Prostate gland (tissue), 2 donors: ENCODE measurements at regions not wholly inside any gene's neighbourhood (a gene's known extent, or its start where the extent isn't known, plus 50 kb on each side); places are given as distances from the start of the nearest gene placed in this dataset.

Source experiments
- DNase-seq: peaks from one replicate; pipeline ENCODE4 v3.0.0-alpha.2; 2019; ENCODE audit warnings: low spot score
- H3K27ac ChIP-seq, 2 donors: fragments of 200-600 bp; sonication (generic); 2 replicates each; pipeline ENCODE4 v1.5.1; 2017 to 2019
- H3K27me3 ChIP-seq: fragments of 200-600 bp; sonication (generic); replicated peaks from 2 replicates; pipeline ENCODE4 v1.5.1; 2019; ENCODE audit not compliant: insufficient read depth
- H3K36me3 ChIP-seq, 2 donors: fragments of 200-600 bp; sonication (generic); 1 replicate in 1 of 2; 2 replicates in 1 of 2; pipeline versions ENCODE4 v1.5.1 to v1.8.1; 2017 to 2019
- H3K4me1 ChIP-seq: fragments of 200-600 bp; sonication (generic); replicated peaks from 2 replicates; pipeline ENCODE4 v1.5.1; 2019
- H3K4me3 ChIP-seq, 2 donors: fragments of 200-600 bp; sonication (generic); 2 replicates each; pipeline ENCODE4 v1.5.1; 2017 to 2019
- H3K9me3 ChIP-seq: fragments of 200-600 bp; sonication (generic); 2 replicates; pipeline ENCODE4 v1.5.1; 2017
- POLR2A ChIP-seq: fragments of 450-650 bp; IDR thresholded peaks from one replicate; pipeline ENCODE4 v1.6.1; 2016; ENCODE audit warnings: antibody characterized with exemption, mild to moderate bottlenecking
- POLR2AphosphoS5 ChIP-seq: sonication (generic); formaldehyde crosslinking; IDR thresholded peaks from one replicate; pipeline ENCODE4 v1.6.1; 2017; ENCODE audit warnings: antibody characterized with exemption
- WGBS: methylation state at CpG from one replicate; pipeline ENCODE4 v1.1.5; 2018; 5-methylcytosine and 5-hydroxymethylcytosine counted together
- intact Hi-C: fragments of 100-400 bp; cut with DNase I; formaldehyde crosslinking; loops from one replicate; pipeline ENCODE4 v1.14.2; 2022
- TF ChIP-seq, protein P1 (sequence below), 4 experiments: fragments of 200-600 bp in 2 of 4; fragments of 450-650 bp in 2 of 4; sonication (generic) in 2 of 4; IDR thresholded peaks; 1 replicate in 3 of 4; 2 replicates in 1 of 4; pipeline ENCODE4 v1.5.1; 2016 to 2019; ENCODE audit warnings: antibody characterized with exemption in 4 of 4, mild to moderate bottlenecking in 2 of 4, moderate library complexity in 2 of 4

GRCh38 chr1:14506471-14507255 lies 91.8 kb upstream of the KAZN start:
- no peaks in the 10 kb centered on the region for H3K36me3 ChIP-seq
- H3K4me3 ChIP-seq = no peak overlapping the region
- no peak for DNase-seq
- no peak overlapping the region for H3K27ac ChIP-seq
- TF ChIP-seq POLR2AphosphoS5 (no peak), POLR2A (no peak)
- TF ChIP-seq, protein P1, sequence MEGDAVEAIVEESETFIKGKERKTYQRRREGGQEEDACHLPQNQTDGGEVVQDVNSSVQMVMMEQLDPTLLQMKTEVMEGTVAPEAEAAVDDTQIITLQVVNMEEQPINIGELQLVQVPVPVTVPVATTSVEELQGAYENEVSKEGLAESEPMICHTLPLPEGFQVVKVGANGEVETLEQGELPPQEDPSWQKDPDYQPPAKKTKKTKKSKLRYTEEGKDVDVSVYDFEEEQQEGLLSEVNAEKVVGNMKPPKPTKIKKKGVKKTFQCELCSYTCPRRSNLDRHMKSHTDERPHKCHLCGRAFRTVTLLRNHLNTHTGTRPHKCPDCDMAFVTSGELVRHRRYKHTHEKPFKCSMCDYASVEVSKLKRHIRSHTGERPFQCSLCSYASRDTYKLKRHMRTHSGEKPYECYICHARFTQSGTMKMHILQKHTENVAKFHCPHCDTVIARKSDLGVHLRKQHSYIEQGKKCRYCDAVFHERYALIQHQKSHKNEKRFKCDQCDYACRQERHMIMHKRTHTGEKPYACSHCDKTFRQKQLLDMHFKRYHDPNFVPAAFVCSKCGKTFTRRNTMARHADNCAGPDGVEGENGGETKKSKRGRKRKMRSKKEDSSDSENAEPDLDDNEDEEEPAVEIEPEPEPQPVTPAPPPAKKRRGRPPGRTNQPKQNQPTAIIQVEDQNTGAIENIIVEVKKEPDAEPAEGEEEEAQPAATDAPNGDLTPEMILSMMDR (IDR thresholded peaks at IDR 0.05) = no peak
- no peaks in the 10 kb centered on the region for H3K27me3 ChIP-seq
- intact Hi-C loops = no loop called here
- H3K9me3 ChIP-seq = no peaks in the 10 kb centered on the region
- H3K4me1 ChIP-seq = no peaks in the 10 kb centered on the region
- 87% methylated on average over 11 of the region's 11 CpGs for WGBS

DNA sequence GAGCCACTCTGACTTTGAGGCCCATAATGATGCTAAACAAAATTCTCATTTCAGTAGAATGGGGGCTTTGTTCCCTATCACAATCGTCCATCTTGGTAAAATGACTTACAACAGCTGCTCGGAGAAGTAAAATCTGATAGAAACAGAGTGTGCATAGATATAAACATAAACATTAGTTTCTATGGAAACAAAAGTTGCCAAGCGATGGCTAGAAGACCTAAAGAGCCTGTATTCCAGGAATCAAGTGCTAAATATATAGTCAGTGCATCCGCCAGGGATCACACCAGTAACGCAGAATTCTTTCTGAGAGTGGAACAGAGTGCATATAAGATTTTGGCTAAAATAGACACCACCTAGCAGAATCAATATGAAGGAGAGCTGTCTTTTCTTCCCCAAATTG lies 91.2 kb upstream of the KAZN start:
- 68% methylated on average over 5 of the region's 5 CpGs for WGBS
- no peaks in the 10 kb centered on the region for H3K4me1 ChIP-seq
- no peaks in the 10 kb centered on the region for H3K36me3 ChIP-seq
- no peak overlapping the region for H3K4me3 ChIP-seq
- no peaks in the 10 kb centered on the region for H3K27me3 ChIP-seq
- intact Hi-C loops = no loop called here
- TF ChIP-seq, protein P1 (IDR thresholded peaks at IDR 0.05) = no peak
- TF ChIP-seq POLR2A (no peak), POLR2AphosphoS5 (no peak)
- no peak for DNase-seq
- H3K9me3 ChIP-seq = no peaks in the 10 kb centered on the region
- H3K27ac ChIP-seq = no peak overlapping the region

- no peak for DNase-seq
- TF ChIP-seq POLR2AphosphoS5 = no peak
- TF ChIP-seq, protein P1 (IDR thresholded peaks at IDR 0.05) = no peak
- no peak for TF ChIP-seq POLR2A
- 86% methylated on average over 6 of the region's 6 CpGs for WGBS
- no peak overlapping the region for H3K4me3 ChIP-seq
- H3K27ac ChIP-seq = no peak overlapping the region
- H3K9me3 ChIP-seq = no peaks in the 10 kb centered on the region
- H3K36me3 ChIP-seq = no peaks in the 10 kb centered on the region
- no peaks in the 10 kb centered on the region for H3K27me3 ChIP-seq
- H3K4me1 ChIP-seq = no peaks in the 10 kb centered on the region
- intact Hi-C loops = no loop called here
Observed at GRCh38 chr1:14508613-14509012, 89.9 kb upstream of the KAZN start.

DNA sequence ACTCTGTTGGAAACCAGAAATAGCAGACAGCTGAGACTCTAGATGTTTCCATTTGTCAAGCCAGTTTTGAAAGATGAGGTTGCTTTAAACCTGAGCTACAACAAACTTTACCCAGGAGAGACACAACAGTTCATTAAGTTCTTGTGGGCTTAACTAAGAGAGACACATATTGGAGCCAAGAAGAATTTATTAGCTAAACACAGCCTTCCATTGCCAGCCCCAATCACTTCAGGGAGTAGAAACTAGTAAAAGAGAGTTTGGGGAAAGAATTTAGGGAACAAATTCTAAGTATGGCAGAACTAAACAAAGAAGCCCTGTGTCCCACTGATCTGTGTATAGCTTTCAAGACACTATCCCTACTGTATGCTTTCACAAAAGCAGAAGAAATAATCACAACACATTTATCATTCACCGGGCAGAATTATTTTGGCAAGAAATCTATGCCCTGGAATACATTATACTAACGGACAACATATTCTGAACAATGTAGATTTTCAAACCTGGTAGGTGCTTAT lies 87.3 kb upstream of the KAZN start:
- H3K27ac ChIP-seq = no peak overlapping the region
- H3K27me3 ChIP-seq = no peaks in the 10 kb centered on the region
- no peaks in the 10 kb centered on the region for H3K9me3 ChIP-seq
- no peaks in the 10 kb centered on the region for H3K36me3 ChIP-seq
- DNase-seq = no peak
- TF ChIP-seq POLR2A (no peak), POLR2AphosphoS5 (no peak)
- TF ChIP-seq, protein P1 (IDR thresholded peaks at IDR 0.05) = no peak
- WGBS = 48% methylated on average over 2 of the region's 2 CpGs
- no peaks in the 10 kb centered on the region for H3K4me1 ChIP-seq
- H3K4me3 ChIP-seq = no peak overlapping the region
- intact Hi-C loops = no loop called here
